T-cell (primary cell): ENCODE measurements at regions not wholly inside any gene's neighbourhood (a gene's known extent, or its start where the extent isn't known, plus 50 kb on each side); places are given as distances from the start of the nearest gene placed in this dataset.

Experiments used
- ATAC-seq, 4 experiments: fragments of 200-7000 bp in 3 of 4; fragments of 150-1000 bp in 1 of 4; cut with Tn5 transposase; replicated peaks in 1 of 4; 1 replicate in 3 of 4; 2 replicates in 1 of 4; pipeline ENCODE4 v1.10.0; 2021; ENCODE audit warnings: moderate library complexity in 3 of 4, mild to moderate bottlenecking in 2 of 4, moderate number of reproducible peaks in 1 of 4
- CTCF ChIA-PET, 2 donors: fragments of 300-600 bp; sonication (Branson Sonifier 250); formaldehyde crosslinking; loops; one replicate each; lab custom pipeline; 2022; ENCODE audit warnings: antibody characterized with exemption in 2 of 2; lab: Charles Lee
- POLR2A ChIA-PET, 2 donors: fragments of 300-600 bp; sonication (Branson Sonifier 250); formaldehyde crosslinking; loops; one replicate each; lab custom pipeline; 2022; ENCODE audit warnings: antibody characterized with exemption in 2 of 2; lab: Charles Lee
- DNase-seq, 35 experiments: peaks; one replicate each; pipeline versions ENCODE4 v3.0.0 to v3.0.0-alpha.2; 2013 to 2023
- H3K27ac ChIP-seq: one replicate; pipeline ENCODE4 v1.5.1; 2013; ENCODE audit warnings: low read length
- H3K27me3 ChIP-seq, 2 experiments: replicated peaks in 1 of 2; 1 replicate in 1 of 2; 2 replicates in 1 of 2; pipeline versions ENCODE4 v1.6.1 to v1.7.0; 2013; ENCODE audit warnings: low read length in 1 of 2, mixed read lengths in 1 of 2; ENCODE audit not compliant: control insufficient read depth in 2 of 2, insufficient read depth in 2 of 2; ENCODE audit errors: extremely low read depth in 1 of 2
- H3K36me3 ChIP-seq, 2 donors: 1 replicate in 1 of 2; 2 replicates in 1 of 2; pipeline versions ENCODE4 v1.6.1 to v1.7.0; 2013; ENCODE audit warnings: low read length in 1 of 2; ENCODE audit not compliant: control insufficient read depth in 2 of 2, insufficient read depth in 1 of 2; ENCODE audit errors: extremely low read depth in 1 of 2
- H3K4me1 ChIP-seq, 2 experiments: 1 replicate in 1 of 2; 2 replicates in 1 of 2; pipeline versions ENCODE4 v1.6.1 to v1.7.0; 2013; ENCODE audit warnings: low read length in 2 of 2, mixed read lengths in 1 of 2; ENCODE audit not compliant: insufficient read depth in 2 of 2, control insufficient read depth in 1 of 2; ENCODE audit errors: extremely low read depth in 1 of 2
- H3K4me3 ChIP-seq, 2 donors: 1 replicate in 1 of 2; 2 replicates in 1 of 2; pipeline versions ENCODE4 v1.5.1 to v1.7.0; 2013; ENCODE audit warnings: mild to moderate bottlenecking in 2 of 2, low read length in 1 of 2, moderate library complexity in 1 of 2; ENCODE audit not compliant: control insufficient read depth in 1 of 2; ENCODE audit errors: extremely low read depth in 1 of 2
- H3K9me3 ChIP-seq: 2 replicates; pipeline ENCODE4 v1.7.0; 2013
- H3K27ac Mint-ChIP-seq, 2 donors: one replicate each; pipeline ENCODE4 v1.8.0; 2020 to 2021; ENCODE audit warnings: mild to moderate bottlenecking in 2 of 2, mixed read lengths in 2 of 2
- H3K27me3 Mint-ChIP-seq, 2 donors: one replicate each; pipeline ENCODE4 v1.8.0; 2021 to 2022; ENCODE audit warnings: mixed read lengths in 2 of 2
- H3K36me3 Mint-ChIP-seq: one replicate; pipeline ENCODE4 v1.8.0; 2021; ENCODE audit warnings: mixed read lengths
- H3K4me1 Mint-ChIP-seq, 3 donors: one replicate each; pipeline ENCODE4 v1.8.0; 2020 to 2022; ENCODE audit warnings: mixed read lengths in 3 of 3, mild to moderate bottlenecking in 1 of 3
- H3K4me3 Mint-ChIP-seq, 3 donors: one replicate each; pipeline ENCODE4 v1.8.0; 2020 to 2022; ENCODE audit warnings: mild to moderate bottlenecking in 3 of 3, mixed read lengths in 3 of 3, moderate library complexity in 3 of 3
- H3K9me3 Mint-ChIP-seq, 3 donors: one replicate each; pipeline ENCODE4 v1.8.0; 2020 to 2022; ENCODE audit warnings: mixed read lengths in 3 of 3
- WGBS: methylation state at CpG from one replicate; pipeline ENCODE4 v1.1.5; 2013; ENCODE audit warnings: missing lambda C conversion rate; ENCODE audit not compliant: insufficient coverage; 5-methylcytosine and 5-hydroxymethylcytosine counted together

DNA sequence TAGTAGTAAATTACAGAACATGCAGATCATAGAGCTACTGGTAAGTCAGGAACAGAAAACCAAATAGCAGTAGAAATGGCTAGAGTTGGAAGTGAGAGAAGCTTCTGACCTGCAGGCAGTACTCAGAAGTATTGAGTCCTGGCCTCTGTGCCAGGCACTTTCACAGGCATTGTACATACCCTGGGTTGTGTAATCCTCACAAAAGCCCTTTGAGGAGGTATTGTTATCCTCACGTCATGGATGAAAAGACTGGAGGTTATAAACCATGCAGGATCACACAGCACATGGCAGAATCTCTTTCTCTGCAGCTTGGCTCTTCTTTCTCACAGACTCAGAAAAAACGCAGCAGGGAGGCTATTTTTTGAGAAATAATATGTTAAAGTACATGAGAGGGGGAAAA is 789.3 kb upstream of the FAM98A start:
- Histone ChIP-seq H3K36me3 (no peaks in the 10 kb centered on the region), H3K9me3 (no peaks in the 10 kb centered on the region), H3K4me3 (no peak overlapping the region), H3K4me1 (no peaks in the 10 kb centered on the region), H3K27me3 (no peaks in the 10 kb centered on the region), H3K27ac (no peak overlapping the region)
- CTCF ChIA-PET = interaction anchor here in 1 of 2 donors (0.6 kb wide), 1 partner anchor 83 kb away, joined by 3 read pairs; no protein-coding TSS in a partner anchor
- no peaks in the 10 kb centered on the region for H3K27me3 Mint-ChIP-seq
- WGBS = no CpG with 5 or more reads among the region's 2 CpGs
- no peak overlapping the region for H3K4me3 Mint-ChIP-seq
- no peak for DNase-seq
- no peaks in the 10 kb centered on the region for H3K36me3 Mint-ChIP-seq
- no peak for ATAC-seq
- no peaks in the 10 kb centered on the region for H3K4me1 Mint-ChIP-seq
- H3K9me3 Mint-ChIP-seq = peaks cover 4 to 13% (median 6%) of the 10 kb centered on the region in 3 donors
- POLR2A ChIA-PET = no interaction called here
- no peak overlapping the region for H3K27ac Mint-ChIP-seq

DNA sequence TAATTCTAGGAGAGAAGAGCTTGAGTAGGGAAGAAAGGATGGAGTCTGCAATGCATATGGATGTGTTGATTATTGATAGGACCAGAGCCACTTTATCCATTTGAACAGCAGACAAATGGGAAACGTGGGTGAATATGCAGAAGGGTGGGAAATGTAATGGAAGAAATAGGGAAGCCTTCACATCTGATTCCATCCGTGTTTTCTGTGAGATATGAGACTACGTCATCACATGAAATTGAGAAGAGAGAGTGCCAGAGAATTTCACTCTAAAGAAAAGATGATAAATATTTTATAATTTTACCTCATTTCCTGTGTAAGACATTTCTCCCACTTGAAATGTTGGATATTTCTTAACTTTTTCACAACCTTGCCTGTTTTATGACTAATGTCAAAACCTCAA is 788.4 kb upstream of the FAM98A start:
- Histone ChIP-seq H3K27me3 (no peaks in the 10 kb centered on the region), H3K4me1 (no peaks in the 10 kb centered on the region), H3K4me3 (no peak overlapping the region), H3K9me3 (no peaks in the 10 kb centered on the region), H3K27ac (no peak overlapping the region), H3K36me3 (no peaks in the 10 kb centered on the region)
- Mint-ChIP-seq H3K4me3 (no peak overlapping the region), H3K27me3 (no peaks in the 10 kb centered on the region), H3K36me3 (no peaks in the 10 kb centered on the region), H3K4me1 (no peaks in the 10 kb centered on the region), H3K9me3 (peaks cover 4 to 10% (median 6%) of the 10 kb centered on the region in 3 donors), H3K27ac (no peak overlapping the region)
- WGBS = no CpG with 5 or more reads among the region's 3 CpGs
- CTCF ChIA-PET = no interaction called here
- ATAC-seq = no peak
- POLR2A ChIA-PET = no interaction called here
- DNase-seq = no peak

DNA sequence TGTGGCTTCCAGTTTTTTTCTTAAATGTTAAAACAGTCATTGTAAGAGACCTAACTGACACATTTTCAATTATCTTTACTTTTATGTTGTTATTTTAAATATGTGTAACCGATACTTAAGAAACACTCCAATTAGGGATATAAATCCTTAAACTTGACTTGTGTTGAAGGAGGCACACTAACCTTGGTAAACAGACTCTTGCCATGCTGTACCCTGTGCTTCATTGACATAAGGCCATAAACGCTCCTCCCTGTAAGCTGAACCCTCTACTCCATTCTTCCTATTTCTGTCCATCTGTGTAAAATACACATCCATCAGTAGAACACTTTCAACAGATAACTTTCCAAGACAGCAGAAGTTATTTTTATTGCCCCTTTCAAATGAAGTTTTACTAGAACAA is 780.5 kb upstream of the FAM98A start:
- Histone ChIP-seq H3K27me3 (no peaks in the 10 kb centered on the region), H3K36me3 (no peaks in the 10 kb centered on the region), H3K27ac (no peak overlapping the region), H3K9me3 (no peaks in the 10 kb centered on the region), H3K4me1 (no peaks in the 10 kb centered on the region), H3K4me3 (no peak overlapping the region)
- ChIA-PET CTCF (interaction anchor here in 1 of 2 donors (0.6 kb wide), 1 partner anchor 13 kb away, joined by 5 read pairs; no protein-coding TSS in a partner anchor), POLR2A (no interaction called here)
- Mint-ChIP-seq H3K9me3 (peaks cover 0 to 8% (median 2%) of the 10 kb centered on the region in 3 donors), H3K4me3 (no peak overlapping the region), H3K36me3 (no peaks in the 10 kb centered on the region), H3K27ac (no peak overlapping the region), H3K27me3 (no peaks in the 10 kb centered on the region), H3K4me1 (no peaks in the 10 kb centered on the region)
- no peak for ATAC-seq
- DNase-seq = no peak
- WGBS = 73% methylated on average over 1 of the region's 2 CpGs

DNA sequence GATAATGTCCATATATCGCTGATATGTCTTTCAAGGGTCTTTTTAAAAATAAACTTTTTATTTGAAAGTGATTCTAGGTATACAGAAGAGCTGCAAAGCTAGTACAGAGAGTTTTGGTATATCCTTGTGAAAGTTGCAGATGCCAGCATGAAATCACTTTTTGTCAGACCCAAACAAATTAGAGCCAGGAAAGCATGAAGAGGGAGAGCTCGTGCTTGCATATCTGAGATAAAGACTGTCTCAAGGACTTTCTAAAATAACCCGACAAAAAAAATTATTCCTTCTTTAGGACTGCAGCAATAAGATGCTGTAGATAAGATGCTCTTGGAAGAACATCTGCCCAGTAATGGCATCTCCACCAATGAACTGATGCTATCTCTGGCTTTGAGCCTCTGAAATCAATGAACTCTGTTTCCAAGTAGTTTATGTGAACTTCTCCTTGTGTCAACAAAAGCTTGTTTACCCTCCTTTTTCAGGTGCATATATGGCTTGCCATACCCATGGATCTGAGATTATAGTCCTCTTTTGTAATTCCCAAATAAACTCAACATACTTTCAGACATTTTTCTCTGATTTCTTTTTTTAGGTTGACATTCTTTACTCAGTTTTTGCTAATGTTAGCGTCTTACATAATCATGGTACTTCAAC is 774.6 kb upstream of the FAM98A start:
- Histone ChIP-seq H3K4me3 (no peak overlapping the region), H3K4me1 (no peaks in the 10 kb centered on the region), H3K9me3 (no peaks in the 10 kb centered on the region), H3K27ac (no peak overlapping the region), H3K36me3 (no peaks in the 10 kb centered on the region), H3K27me3 (no peaks in the 10 kb centered on the region)
- DNase-seq (no peak), ATAC-seq (no peak)
- Mint-ChIP-seq H3K4me1 (no peaks in the 10 kb centered on the region), H3K27ac (no peak overlapping the region), H3K27me3 (no peaks in the 10 kb centered on the region), H3K36me3 (no peaks in the 10 kb centered on the region), H3K9me3 (peaks cover 3 to 11% (median 6%) of the 10 kb centered on the region in 3 donors), H3K4me3 (no peak overlapping the region)
- ChIA-PET POLR2A (no interaction called here), CTCF (interaction anchor here in 1 of 2 donors (0.6 kb wide), 1 partner anchor 37 kb away, joined by 7 read pairs; no protein-coding TSS in a partner anchor)
- no CpG with 5 or more reads among the region's 4 CpGs for WGBS

DNA sequence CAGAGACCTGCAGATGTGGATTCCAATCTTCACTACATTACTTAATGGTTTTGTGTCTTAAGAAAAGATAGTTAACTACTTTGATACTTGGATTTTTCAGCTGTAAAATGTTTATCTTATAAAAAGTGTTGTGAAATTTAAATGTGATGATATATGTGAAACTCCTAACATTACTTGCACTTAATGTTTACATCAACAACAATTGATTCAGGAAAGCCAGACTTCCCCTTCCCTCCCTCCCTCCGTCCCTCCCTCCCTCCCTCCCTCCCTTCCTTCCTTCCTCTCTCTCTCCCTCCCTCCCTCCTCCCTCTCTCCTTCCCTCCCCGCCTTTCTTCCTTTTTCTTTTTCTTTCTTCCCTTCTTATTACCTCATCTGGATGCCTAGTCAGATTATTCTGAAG is 773.9 kb upstream of the FAM98A start:
- H3K9me3 ChIP-seq = no peaks in the 10 kb centered on the region
- no peaks in the 10 kb centered on the region for H3K27me3 ChIP-seq
- WGBS = no CpG with 5 or more reads among the region's 2 CpGs
- no peak for ATAC-seq
- H3K27ac ChIP-seq = no peak overlapping the region
- no peaks in the 10 kb centered on the region for H3K36me3 ChIP-seq
- no peaks in the 10 kb centered on the region for H3K36me3 Mint-ChIP-seq
- H3K27me3 Mint-ChIP-seq = no peaks in the 10 kb centered on the region
- no peak for DNase-seq
- H3K4me1 ChIP-seq = no peaks in the 10 kb centered on the region
- no peak overlapping the region for H3K27ac Mint-ChIP-seq
- no peaks in the 10 kb centered on the region for H3K4me1 Mint-ChIP-seq
- CTCF ChIA-PET = interaction anchor here in 1 of 2 donors (0.6 kb wide), 1 partner anchor 36 kb away, joined by 7 read pairs; no protein-coding TSS in a partner anchor
- peaks cover 3 to 13% (median 6%) of the 10 kb centered on the region in 3 donors for H3K9me3 Mint-ChIP-seq
- H3K4me3 Mint-ChIP-seq = no peak overlapping the region
- POLR2A ChIA-PET = no interaction called here
- no peak overlapping the region for H3K4me3 ChIP-seq

DNA sequence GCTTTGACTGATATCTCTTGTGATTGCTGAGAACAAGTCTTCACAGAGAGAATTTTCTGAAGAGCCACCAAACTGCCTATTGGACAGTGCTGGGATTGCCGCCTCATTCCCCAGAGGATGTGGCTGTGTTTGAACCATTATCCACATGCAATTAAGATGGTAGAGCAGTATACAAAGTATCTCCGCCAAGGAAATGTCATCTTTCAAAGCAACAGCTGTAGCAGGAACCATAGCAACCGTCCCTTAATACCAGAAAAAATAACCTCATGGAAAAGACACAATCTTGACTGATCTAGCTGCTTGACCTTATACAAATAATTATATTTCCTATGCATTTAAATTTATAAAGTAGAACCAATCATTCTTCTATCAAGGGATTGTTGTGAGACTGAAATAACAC is 772.6 kb upstream of the FAM98A start:
- ATAC-seq = no peak
- Mint-ChIP-seq H3K4me1 (no peaks in the 10 kb centered on the region), H3K9me3 (peaks cover 1 to 16% (median 6%) of the 10 kb centered on the region in 3 donors), H3K4me3 (no peak overlapping the region), H3K27ac (no peak overlapping the region), H3K27me3 (no peaks in the 10 kb centered on the region), H3K36me3 (no peaks in the 10 kb centered on the region)
- ChIA-PET CTCF (no interaction called here), POLR2A (no interaction called here)
- H3K9me3 ChIP-seq = no peaks in the 10 kb centered on the region
- no peak overlapping the region for H3K27ac ChIP-seq
- H3K4me1 ChIP-seq = no peaks in the 10 kb centered on the region
- no peaks in the 10 kb centered on the region for H3K36me3 ChIP-seq
- no CpG with 5 or more reads among the region's 3 CpGs for WGBS
- no peak for DNase-seq
- no peaks in the 10 kb centered on the region for H3K27me3 ChIP-seq
- no peak overlapping the region for H3K4me3 ChIP-seq
